HK-2 (cell line): ENCODE measurements at regions not wholly inside any gene's neighbourhood (a gene's known extent, or its start where the extent isn't known, plus 50 kb on each side); places are given as distances from the start of the nearest gene placed in this dataset.

Experiments used
- DNase-seq: peaks from one replicate; pipeline ENCODE4 v3.0.0-alpha.2; 2018; ENCODE audit not compliant: unreplicated experiment

DNA sequence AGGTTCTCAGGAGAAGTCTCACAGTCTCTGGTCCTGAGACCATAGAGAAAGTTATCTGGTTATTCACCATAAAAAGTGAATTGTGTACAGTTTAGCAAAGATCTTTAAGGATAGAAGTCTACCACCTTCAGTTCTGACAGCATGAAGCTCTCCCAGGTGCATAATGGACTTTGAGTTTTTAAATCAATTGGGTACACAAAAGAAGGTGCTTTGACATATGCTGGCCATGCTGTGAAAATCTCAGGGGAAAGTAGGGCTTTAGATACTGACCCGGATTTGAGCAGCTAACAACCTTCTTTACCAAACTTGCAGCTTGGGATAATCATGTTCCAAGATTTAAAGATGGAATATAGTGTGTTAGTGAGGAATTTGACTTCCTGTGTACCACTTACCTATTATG is 264.2 kb downstream of the ZSWIM6 start:
- DNase-seq, result no peak

DNA sequence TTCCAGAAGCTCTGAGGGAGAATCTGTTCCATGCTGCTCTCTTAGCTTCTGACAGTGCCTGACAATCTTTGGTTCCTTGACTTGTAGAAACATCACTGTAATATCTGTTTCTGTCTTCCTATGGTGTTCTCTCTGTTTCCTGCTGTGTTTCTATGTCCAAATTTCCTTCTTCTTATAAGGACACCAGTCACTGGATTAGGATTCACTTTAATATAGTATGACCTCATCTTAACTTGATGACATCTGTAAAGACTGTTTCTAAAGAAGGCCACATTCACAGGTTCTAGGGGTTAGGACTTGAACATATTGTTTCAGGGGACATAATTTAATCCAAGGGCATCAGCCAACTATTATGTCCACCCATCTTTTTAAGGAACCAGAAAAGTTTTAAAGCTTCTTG is 265.6 kb downstream of the ZSWIM6 start:
- DNase-seq, result no peak

DNA sequence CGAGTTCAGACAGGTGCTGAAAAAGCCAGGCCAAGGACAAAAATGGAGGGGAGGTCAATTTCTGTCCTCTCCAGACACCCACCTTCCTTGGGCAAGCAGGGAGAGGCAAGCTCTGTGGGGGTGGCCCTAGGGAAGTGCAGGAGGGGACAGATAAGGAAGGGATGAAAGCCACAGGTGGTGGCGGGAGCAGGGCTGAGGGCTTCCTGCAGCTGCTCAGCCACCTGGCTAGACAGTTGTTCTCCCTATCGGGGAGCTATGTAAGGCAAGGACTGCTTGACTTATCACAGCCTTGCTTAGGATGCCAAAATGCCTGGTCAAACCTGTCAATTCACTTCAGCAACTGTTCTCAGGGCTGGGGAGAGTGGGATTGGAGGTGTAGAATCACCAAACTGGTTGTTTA is 266.1 kb downstream of the ZSWIM6 start:
- DNase-seq, result no peak

GRCh38 chr5:61599370-61600122 is 267.5 kb downstream of the ZSWIM6 start:
- DNase-seq, result no peak

DNA sequence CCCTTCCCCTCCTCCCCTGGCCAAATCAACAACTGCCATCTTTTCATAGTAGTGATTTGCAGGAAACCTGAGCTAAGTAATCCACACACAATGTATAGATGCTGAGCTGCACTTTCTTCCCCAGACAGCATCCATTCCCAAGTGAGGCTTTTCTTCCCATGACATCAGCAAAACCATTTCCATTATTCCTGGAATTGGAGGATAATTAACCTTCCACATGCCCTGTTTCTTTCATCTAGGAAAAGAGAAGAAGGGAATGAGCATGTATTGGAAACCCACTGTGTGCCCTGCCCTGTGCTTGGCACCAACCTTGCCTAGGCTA is 268.0 kb downstream of the ZSWIM6 start:
- DNase-seq, result no peak

GRCh38 chr5:61600945-61601511 is 269.0 kb downstream of the ZSWIM6 start:
- DNase-seq, result no peak

DNA sequence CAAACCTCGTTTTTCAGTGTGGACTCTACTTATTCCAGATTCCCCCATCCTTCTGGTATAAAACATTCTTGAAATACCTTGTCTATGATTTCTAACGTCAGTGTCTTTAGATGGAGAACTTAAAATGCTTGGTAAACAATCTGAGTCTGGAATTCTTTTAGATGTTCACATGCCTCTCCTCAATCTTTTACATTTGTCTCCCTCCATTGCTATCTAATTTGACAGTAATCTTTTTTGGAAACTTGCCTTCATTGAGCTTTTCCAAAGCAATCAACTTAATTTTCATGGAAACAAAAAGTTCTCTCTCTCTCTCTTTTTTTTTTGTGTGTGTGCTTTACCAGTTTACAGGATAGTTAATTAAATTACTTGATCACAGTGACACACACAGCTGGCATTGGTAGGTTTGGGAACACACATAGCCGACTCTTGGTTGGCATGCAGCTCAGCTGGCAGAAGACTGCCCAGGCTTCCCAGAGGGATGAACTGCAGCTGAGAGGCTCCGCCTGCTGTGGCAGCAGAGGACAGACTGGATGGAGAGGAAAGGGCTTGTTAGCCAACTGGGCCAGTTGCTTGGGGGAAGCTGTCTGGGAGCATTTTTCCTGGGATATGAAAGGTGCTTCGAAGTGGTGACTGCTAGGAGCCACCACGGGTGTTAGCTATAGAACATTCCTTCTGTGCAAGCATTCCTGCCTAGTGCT is 271.3 kb downstream of the ZSWIM6 start:
- DNase-seq, result no peak

- DNase-seq, result no peak
These were observed 272.3 kb downstream of the ZSWIM6 start for GRCh38 chr5:61604076-61605025.

DNA sequence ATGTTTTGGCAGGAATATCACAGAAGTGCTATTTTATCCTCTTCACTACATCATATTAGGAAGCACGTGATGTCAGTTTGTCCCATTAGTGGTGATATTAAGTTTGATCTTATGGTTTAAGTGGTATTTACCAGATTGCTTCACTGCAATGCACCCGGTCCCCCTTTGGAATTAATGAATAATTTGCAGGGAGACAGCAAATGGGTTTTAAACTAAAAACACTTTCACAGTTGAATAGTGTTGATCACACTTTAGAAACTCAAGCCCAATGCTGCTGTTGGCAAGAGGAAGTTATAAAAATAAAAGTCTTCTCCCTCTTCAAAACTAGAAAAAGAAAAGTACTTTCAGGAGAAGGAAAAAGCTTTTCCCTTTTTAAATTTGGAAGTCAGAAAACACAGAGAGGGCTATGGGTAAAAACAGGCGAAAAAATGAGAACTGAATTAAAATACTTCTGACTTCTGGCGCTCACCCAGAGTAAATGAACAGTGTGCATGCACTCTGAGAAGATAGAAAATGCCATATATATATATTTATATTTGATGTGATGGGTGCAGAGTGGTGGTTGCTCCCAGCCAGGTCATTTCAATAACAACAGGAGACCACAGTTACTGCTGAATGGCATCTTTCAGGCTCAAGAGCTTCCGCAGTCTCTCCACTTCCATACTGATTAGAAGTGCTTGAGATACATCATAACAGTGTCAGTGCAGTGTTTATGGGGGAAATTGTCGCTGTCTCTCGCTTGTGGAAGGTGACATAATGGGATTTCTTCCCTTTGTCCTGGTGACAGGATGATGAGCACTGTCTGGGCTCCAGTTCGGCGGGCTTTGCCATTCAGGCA is 278.0 kb downstream of the ZSWIM6 start:
- no peak for DNase-seq

- DNase-seq, result no peak
These were observed 278.6 kb downstream of the ZSWIM6 start for GRCh38 chr5:61610678-61611024.

DNA sequence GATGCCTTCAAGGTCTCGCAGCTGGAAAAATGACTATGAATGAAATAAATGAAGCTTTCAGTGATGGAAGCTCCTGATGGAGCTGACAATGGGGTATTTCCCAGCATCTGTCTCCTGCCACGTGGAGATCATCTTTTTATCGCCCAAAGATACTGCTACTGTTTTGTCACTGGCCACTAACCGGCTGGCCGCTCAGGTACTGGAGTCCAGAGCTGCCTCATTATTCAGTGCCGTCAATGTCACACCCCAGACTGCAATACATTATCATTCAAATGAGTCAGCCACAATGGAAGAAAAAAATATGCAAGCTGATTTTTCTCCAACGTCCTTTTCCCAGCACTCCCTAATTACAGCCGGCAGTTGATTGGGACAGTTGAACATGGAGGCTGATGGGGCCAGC is 280.4 kb downstream of the ZSWIM6 start:
- DNase-seq, result no peak

GRCh38 chr5:61613679-61614078 is 281.6 kb downstream of the ZSWIM6 start:
- DNase-seq, result no peak

GRCh38 chr5:61614606-61615005 is 282.5 kb downstream of the ZSWIM6 start:
- no peak for DNase-seq

- no peak for DNase-seq
These were observed 285.0 kb downstream of the ZSWIM6 start for GRCh38 chr5:61617039-61617438.

DNA sequence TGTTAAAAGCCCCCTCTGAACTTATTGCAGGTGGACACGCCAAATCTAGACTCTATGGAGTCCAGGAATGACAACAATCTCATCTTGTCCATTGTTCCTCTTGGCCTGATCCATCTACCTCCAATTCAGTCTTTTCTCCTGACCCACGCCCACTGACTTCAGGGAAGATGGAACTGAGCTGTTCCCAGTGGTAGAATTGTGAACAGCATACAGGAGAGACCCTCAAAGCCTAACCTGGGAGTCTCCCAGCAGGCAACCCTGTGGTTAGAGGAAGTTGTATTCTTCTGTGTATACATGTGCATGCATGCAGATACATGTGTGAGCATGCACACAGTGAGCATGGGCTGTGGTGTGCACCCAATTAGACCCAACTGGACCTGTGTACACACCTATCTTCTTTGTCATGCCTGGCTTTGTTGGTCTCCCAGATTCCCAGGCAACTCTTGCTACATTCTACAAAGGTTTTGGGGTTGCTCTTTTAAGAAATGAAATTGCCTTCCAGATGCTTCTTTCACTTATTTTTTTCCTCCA is 286.0 kb downstream of the ZSWIM6 start:
- no peak for DNase-seq

DNA sequence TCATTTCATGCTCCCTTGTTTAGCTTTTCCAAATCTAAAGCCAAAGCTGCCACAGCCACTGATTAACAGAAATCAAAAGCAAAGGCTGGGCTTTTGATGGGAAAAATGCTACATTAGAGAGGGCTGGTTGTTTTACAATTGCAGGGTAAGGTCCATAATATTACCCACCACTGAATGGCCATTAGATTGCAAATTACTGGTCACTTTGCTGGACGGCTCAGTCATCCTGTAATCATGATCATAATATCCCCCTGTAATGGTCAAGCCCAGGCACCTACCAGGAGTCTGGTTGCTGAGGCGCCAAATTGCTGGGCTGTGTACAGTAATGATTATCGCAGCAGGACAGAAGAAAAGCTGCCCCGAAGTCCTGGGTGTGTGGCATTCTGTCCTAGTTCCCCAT is 286.5 kb downstream of the ZSWIM6 start:
- DNase-seq, result no peak

DNA sequence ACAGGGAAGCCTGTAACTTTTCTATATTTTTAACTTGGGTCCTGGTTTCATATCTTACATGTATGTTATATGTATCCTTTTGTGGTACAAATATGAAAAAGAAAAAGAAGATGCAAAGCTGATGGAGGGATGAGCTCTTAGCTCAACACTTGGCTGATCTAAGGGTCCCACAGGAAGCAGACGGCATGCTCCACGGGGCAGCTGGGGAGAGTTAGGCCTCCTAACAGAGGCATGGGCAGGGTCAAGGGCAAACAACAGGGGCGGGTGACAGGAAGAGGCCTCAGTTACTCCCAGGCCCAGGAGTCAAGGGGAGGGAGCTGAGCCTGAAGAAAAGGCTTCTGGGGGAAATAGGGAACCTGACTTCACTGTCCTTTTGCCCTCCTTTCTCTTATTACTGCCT is 287.2 kb downstream of the ZSWIM6 start:
- no peak for DNase-seq

GRCh38 chr5:61619777-61620518 is 287.9 kb downstream of the ZSWIM6 start:
- DNase-seq, result no peak

- DNase-seq, result no peak
These were observed 288.7 kb downstream of the ZSWIM6 start for GRCh38 chr5:61620699-61621182.

DNA sequence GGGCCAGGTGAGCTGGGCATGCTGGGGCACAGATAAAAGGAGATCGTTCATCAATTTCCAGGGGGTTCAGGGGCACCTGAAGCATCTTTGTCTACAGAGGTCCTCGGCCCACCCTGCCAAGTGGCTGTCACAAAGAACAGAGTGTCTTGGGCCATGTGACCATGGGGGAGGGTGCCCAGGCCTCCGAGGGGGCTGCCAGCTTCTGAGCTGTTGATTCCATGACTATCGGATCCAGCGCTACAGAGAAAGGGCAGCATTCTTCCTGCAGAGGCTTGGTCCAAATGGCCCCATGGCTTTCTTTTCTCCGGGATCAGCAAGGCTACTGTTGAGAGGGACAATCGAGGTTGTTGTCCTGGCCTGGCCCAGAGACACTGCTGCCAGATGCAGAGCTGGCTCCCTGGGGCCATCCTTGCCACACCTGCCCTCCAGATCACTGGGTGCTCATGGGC is 289.2 kb downstream of the ZSWIM6 start:
- DNase-seq, result no peak
